H54 (cell line): ENCODE measurements at regions not wholly inside any gene's neighbourhood (a gene's known extent, or its start where the extent isn't known, plus 50 kb on each side); places are given as distances from the start of the nearest gene placed in this dataset.
A peak's percentile ranks its signal among the peaks of the same experiment; 100 is the strongest.
"Not testable (repeated sequence)": the region's sequence is repeated elsewhere in the genome, so short reads cannot be mapped to it uniquely, and the experiment has no call there.

Experiments used
- DNase-seq: peaks from one replicate; pipeline ENCODE4 v3.0.0; 2011; ENCODE audit warnings: low spot score, mixed read lengths; ENCODE audit not compliant: insufficient read length
- FAIRE-seq: peaks from 3 replicates; lab custom pipeline; 2011; peaks lifted over from hg19 to GRCh38; lab: Jason Lieb, UNC
- POLR2A ChIP-seq: IDR thresholded peaks from 2 replicates; pipeline ENCODE4 v1.6.1; 2011; ENCODE audit warnings: low read depth, mild to moderate bottlenecking, low read length

GRCh38 chr5:100641833-100642232, 106.7 kb downstream of the FAM174A start:
- FAIRE-seq: no peak
- DNase-seq: no peak
- no peak for TF ChIP-seq POLR2A

GRCh38 chr5:100643473-100643872, 108.3 kb downstream of the FAM174A start:
- FAIRE-seq (no peak), DNase-seq (no peak)
- no peak for TF ChIP-seq POLR2A

GRCh38 chr5:100644185-100644584, 109.0 kb downstream of the FAM174A start:
- DNase-seq (no peak), FAIRE-seq (no peak)
- TF ChIP-seq POLR2A: no peak

GRCh38 chr5:100644776-100645175, 109.6 kb downstream of the FAM174A start:
- DNase-seq (no peak), FAIRE-seq (no peak)
- TF ChIP-seq POLR2A: no peak

- TF ChIP-seq POLR2A: no peak
- no peak for FAIRE-seq
- no peak for DNase-seq
Measured at GRCh38 chr5:100646011-100646410, 110.8 kb downstream of the FAM174A start.

- no peak for TF ChIP-seq POLR2A
- FAIRE-seq (no peak), DNase-seq (no peak)
Measured at GRCh38 chr5:100646691-100647090, 111.5 kb downstream of the FAM174A start.

GRCh38 chr5:100647461-100648230, 112.5 kb downstream of the FAM174A start:
- TF ChIP-seq POLR2A: no peak
- no peak for FAIRE-seq
- no peak for DNase-seq

GRCh38 chr5:100654895-100655294, 119.7 kb downstream of the FAM174A start:
- TF ChIP-seq POLR2A: no peak
- no peak for DNase-seq
- FAIRE-seq: no peak

GRCh38 chr5:100656771-100657170, 121.6 kb downstream of the FAM174A start:
- not testable (repeated sequence) for FAIRE-seq

GRCh38 chr5:100659080-100659795, 124.1 kb downstream of the FAM174A start:
- FAIRE-seq (no peak), DNase-seq (no peak)
- no peak for TF ChIP-seq POLR2A

More at GRCh38 chr5:100656771-100657170, 121.6 kb downstream of the FAM174A start:
- DNase-seq: not testable (repeated sequence)

- FAIRE-seq: no peak
- no peak for TF ChIP-seq POLR2A
- no peak for DNase-seq
Measured at GRCh38 chr5:100664140-100664539, 129.0 kb downstream of the FAM174A start.

GRCh38 chr5:100667161-100667630, 132.0 kb downstream of the FAM174A start:
- peak; percentile 88 for FAIRE-seq
- peak; percentile 12 for DNase-seq

GRCh38 chr5:100668511-100668910, 133.3 kb downstream of the FAM174A start:
- TF ChIP-seq POLR2A: no peak
- FAIRE-seq (peak; percentile 6), DNase-seq (no peak)

More at GRCh38 chr5:100667161-100667630, 132.0 kb downstream of the FAM174A start:
- no peak for TF ChIP-seq POLR2A
